ENCODE measurements at regions not wholly inside any gene's neighbourhood (a gene's known extent, or its start where the extent isn't known, plus 50 kb on each side); places are given as distances from the start of the nearest gene placed in this dataset.
A peak's percentile ranks its signal among the peaks of the same experiment; 100 is the strongest.

GRCh38 chr6:166841216-166841615, 115.1 kb downstream of the RNASET2 start:
- no peak for DNase-seq

GRCh38 chr6:166839569-166839968, 116.8 kb downstream of the RNASET2 start:
- DNase-seq, result no peak

GRCh38 chr6:166838987-166839386, 117.4 kb downstream of the RNASET2 start:
- no peak for DNase-seq

GRCh38 chr6:166836785-166837718, 119.3 kb downstream of the RNASET2 start:
- DNase-seq, result no peak

GRCh38 chr6:166834049-166834448, 122.3 kb downstream of the RNASET2 start:
- DNase-seq, result no peak

- DNase-seq, result no peak
These were observed 125.4 kb downstream of the RNASET2 start for GRCh38 chr6:166830891-166831363.

GRCh38 chr6:166830185-166830890, 126.0 kb downstream of the RNASET2 start:
- peak; percentile 79 for DNase-seq

- no peak for DNase-seq
These were observed 130.1 kb downstream of the RNASET2 start for GRCh38 chr6:166826264-166826663.

GRCh38 chr6:166825553-166826145, 130.7 kb downstream of the RNASET2 start:
- no peak for DNase-seq

- DNase-seq, result no peak
These were observed 131.5 kb downstream of the RNASET2 start for GRCh38 chr6:166824880-166825250.

GRCh38 chr6:166824146-166824879, 132.0 kb downstream of the RNASET2 start:
- DNase-seq, result no peak

GRCh38 chr6:166822609-166823008, 133.7 kb downstream of the RNASET2 start:
- DNase-seq, result no peak

- DNase-seq, result no peak
These were observed 135.9 kb downstream of the RNASET2 start for GRCh38 chr6:166820483-166820882.

GRCh38 chr6:166820070-166820469, 136.3 kb downstream of the RNASET2 start:
- no peak for DNase-seq

- peak; percentile 2 for DNase-seq
These were observed 140.7 kb downstream of the RNASET2 start for GRCh38 chr6:166815629-166816028.

- DNase-seq, result no peak
These were observed 142.0 kb downstream of the RNASET2 start for GRCh38 chr6:166814390-166814789.

GRCh38 chr6:166813461-166813860, 142.9 kb downstream of the RNASET2 start:
- DNase-seq, result no peak

- no peak for DNase-seq
These were observed 145.5 kb downstream of the RNASET2 start for GRCh38 chr6:166810864-166811263.

GRCh38 chr6:166809721-166810120, 146.6 kb downstream of the RNASET2 start:
- DNase-seq, result no peak

- DNase-seq, result no peak
These were observed 149.2 kb downstream of the RNASET2 start for GRCh38 chr6:166806962-166807757.

GRCh38 chr6:166806217-166806838, 150.0 kb downstream of the RNASET2 start:
- DNase-seq, result no peak

Data from suppressor macrophage treated with lipopolysaccharide for 4 hours (primary cell).